Keratinocyte (primary cell): ENCODE measurements at regions not wholly inside any gene's neighbourhood (a gene's known extent, or its start where the extent isn't known, plus 50 kb on each side); places are given as distances from the start of the nearest gene placed in this dataset.

Experiments
- DNase-seq: peaks from one replicate; pipeline ENCODE4 v3.0.0-alpha.2; 2011; ENCODE audit warnings: low read depth, missing footprints, low spot score
- FAIRE-seq: peaks from 2 replicates; lab custom pipeline; 2011; peaks lifted over from hg19 to GRCh38; lab: Jason Lieb, UNC
- H2AFZ ChIP-seq: 2 replicates; pipeline ENCODE4 v1.6.0; 2012; ENCODE audit warnings: low read length, control low read depth, inconsistent platforms; ENCODE audit not compliant: control insufficient read depth
- H3K27ac ChIP-seq: 2 replicates; pipeline ENCODE4 v1.5.1; 2011; ENCODE audit warnings: low read length; ENCODE audit not compliant: control insufficient read depth, insufficient read depth
- H3K27me3 ChIP-seq: 3 replicates; pipeline ENCODE4 v1.6.0; 2011; ENCODE audit warnings: low read length; ENCODE audit not compliant: control insufficient read depth, insufficient read depth; ENCODE audit errors: extremely low read depth
- H3K36me3 ChIP-seq, 2 experiments: 2 replicates in 1 of 2; 3 replicates in 1 of 2; pipeline ENCODE4 v1.5.1; 2011; ENCODE audit warnings: low read length in 2 of 2, mild to moderate bottlenecking in 1 of 2; ENCODE audit not compliant: control insufficient read depth in 2 of 2, insufficient read depth in 2 of 2; ENCODE audit errors: extremely low read depth in 1 of 2
- H3K4me1 ChIP-seq: 3 replicates; pipeline ENCODE4 v1.5.1; 2011; ENCODE audit warnings: low read length; ENCODE audit not compliant: control insufficient read depth, insufficient read depth; ENCODE audit errors: extremely low read depth
- H3K4me2 ChIP-seq: 3 replicates; pipeline ENCODE4 v1.6.0; 2011; ENCODE audit warnings: low read depth, low read length; ENCODE audit not compliant: control insufficient read depth, insufficient read depth; ENCODE audit errors: extremely low read depth
- H3K4me3 ChIP-seq, 3 experiments: fragments of 200-600 bp in 1 of 3; sonication (generic) in 1 of 3; 2 replicates in 2 of 3; 3 replicates in 1 of 3; pipeline ENCODE4 v1.5.1; 2011 to 2016; ENCODE audit warnings: low read length in 3 of 3, mild to moderate bottlenecking in 3 of 3, control low read depth in 2 of 3, inconsistent platforms in 1 of 3, low read depth in 1 of 3, mixed read lengths in 1 of 3, mixed run types in 1 of 3, moderate library complexity in 1 of 3; ENCODE audit not compliant: control insufficient read depth in 2 of 3, insufficient read depth in 2 of 3; ENCODE audit errors: extremely low read depth in 1 of 3
- H3K79me2 ChIP-seq: 2 replicates; pipeline ENCODE4 v1.6.0; 2012; ENCODE audit warnings: low read length; ENCODE audit not compliant: control insufficient read depth, insufficient read depth
- H3K9ac ChIP-seq: 3 replicates; pipeline ENCODE4 v1.6.0; 2011; ENCODE audit warnings: low read length; ENCODE audit not compliant: control insufficient read depth, insufficient read depth; ENCODE audit errors: extremely low read depth
- H3K9me1 ChIP-seq: 3 replicates; pipeline ENCODE4 v1.6.0; 2011; ENCODE audit warnings: low read length; ENCODE audit not compliant: control insufficient read depth, insufficient read depth; ENCODE audit errors: extremely low read depth
- H3K9me3 ChIP-seq: 2 replicates; pipeline ENCODE4 v1.5.1; 2012; ENCODE audit warnings: low read depth, low read length; ENCODE audit not compliant: control insufficient read depth
- H4K20me1 ChIP-seq: 3 replicates; pipeline ENCODE4 v1.6.0; 2011; ENCODE audit warnings: low read length; ENCODE audit not compliant: control insufficient read depth, insufficient read depth; ENCODE audit errors: extremely low read depth
- CTCF ChIP-seq, 3 experiments: IDR thresholded peaks in 1 of 3; conservative IDR thresholded peaks in 1 of 3; optimal IDR thresholded peaks in 1 of 3; 2 replicates in 2 of 3; 3 replicates in 1 of 3; pipeline versions ENCODE3 to v1.5.1; 2011; ENCODE audit warnings: low read length in 3 of 3, mild to moderate bottlenecking in 3 of 3, moderate library complexity in 2 of 3, control low read depth in 1 of 3, inconsistent platforms in 1 of 3; ENCODE audit not compliant: insufficient read depth in 2 of 3; ENCODE audit errors: extremely low read depth in 1 of 3
- EZH2 ChIP-seq: IDR thresholded peaks from one replicate; pipeline ENCODE4 v1.6.1; 2012; ENCODE audit warnings: inconsistent platforms, mild to moderate bottlenecking, low read length, moderate library complexity
- dilution Hi-C: fragments of 300-500 bp; cut with MboI; formaldehyde crosslinking; loops from one replicate; pipeline ENCODE4 v1.7.0; 2020; ENCODE audit warnings: low sequenced_read_pairs; ENCODE audit not compliant: extremely low pct_ligation_motif_present

DNA sequence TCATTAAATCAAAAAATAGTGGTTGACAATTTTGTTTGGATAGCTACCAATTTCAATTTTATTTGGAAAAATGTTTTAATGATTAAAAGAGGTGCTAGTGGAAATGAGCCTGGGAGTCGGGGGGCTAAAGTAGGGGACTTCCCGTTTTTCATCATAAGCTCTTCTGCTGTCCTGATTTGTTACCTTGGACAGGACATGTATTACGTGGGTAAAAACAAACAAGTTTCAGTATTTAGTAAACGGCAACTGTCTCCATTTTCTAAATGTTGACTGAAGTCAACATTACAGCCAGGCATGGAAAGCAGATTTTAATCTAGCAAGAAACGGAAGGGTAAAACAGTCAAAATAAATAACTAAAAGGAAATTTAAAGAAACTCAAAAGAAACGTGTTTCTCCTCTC, 212.3 kb upstream of the GRAMD2B start:
- Histone ChIP-seq H3K27me3 (no peaks in the 10 kb centered on the region), H3K4me3 (no peak overlapping the region), H3K27ac (no peak overlapping the region), H2AFZ (no peak overlapping the region), H4K20me1 (no peaks in the 10 kb centered on the region), H3K4me2 (no peak overlapping the region), H3K9ac (no peak overlapping the region), H3K9me1 (no peaks in the 10 kb centered on the region), H3K9me3 (no peaks in the 10 kb centered on the region), H3K79me2 (no peaks in the 10 kb centered on the region), H3K36me3 (no peaks in the 10 kb centered on the region), H3K4me1 (no peaks in the 10 kb centered on the region)
- FAIRE-seq (no peak), DNase-seq (no peak)
- no peak for TF ChIP-seq EZH2
- no peak for TF ChIP-seq CTCF (optimal IDR thresholded peaks at IDR 0.05 in 1 of 3, IDR thresholded peaks at IDR 0.05 in 1 of 3, conservative IDR thresholded peaks at IDR 0.05 in 1 of 3; ENCODE audit: extremely low read depth in 1 of 3, insufficient read depth in 2 of 3, low read length in 3 of 3)
- dilution Hi-C loops = no loop called here

DNA sequence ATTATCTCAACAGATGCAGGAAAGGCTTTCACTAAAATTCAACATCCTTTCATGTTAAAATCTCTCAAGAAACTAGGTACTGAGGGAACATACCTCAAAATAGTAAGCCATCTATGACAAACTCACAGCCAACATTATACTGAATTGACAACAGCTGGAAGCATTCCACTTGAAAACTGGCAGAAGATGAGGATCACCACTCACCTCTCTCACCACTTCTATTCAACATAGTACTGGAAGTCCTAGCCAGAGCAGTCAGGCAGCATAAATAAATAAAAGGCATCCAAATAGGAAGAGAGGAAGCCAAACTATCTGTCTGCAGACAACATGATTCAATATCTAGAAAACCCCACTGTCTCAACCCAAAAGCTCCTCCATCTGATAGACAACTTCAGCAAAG, 203.6 kb upstream of the GRAMD2B start:
- Histone ChIP-seq H3K4me3 (no peak overlapping the region), H3K4me1 (no peaks in the 10 kb centered on the region), H3K36me3 (no peaks in the 10 kb centered on the region), H3K9me1 (no peaks in the 10 kb centered on the region), H3K9ac (no peak overlapping the region), H4K20me1 (no peaks in the 10 kb centered on the region), H3K4me2 (no peak overlapping the region), H3K27me3 (no peaks in the 10 kb centered on the region), H2AFZ (no peak overlapping the region), H3K9me3 (no peaks in the 10 kb centered on the region), H3K79me2 (no peaks in the 10 kb centered on the region), H3K27ac (no peak overlapping the region)
- no peak for TF ChIP-seq EZH2
- no peak for TF ChIP-seq CTCF (optimal IDR thresholded peaks at IDR 0.05 in 1 of 3, IDR thresholded peaks at IDR 0.05 in 1 of 3, conservative IDR thresholded peaks at IDR 0.05 in 1 of 3; ENCODE audit: extremely low read depth in 1 of 3, insufficient read depth in 2 of 3, low read length in 3 of 3)
- FAIRE-seq (no peak), DNase-seq (no peak)
- dilution Hi-C loops = no loop called here
